ENCODE measurements at regions not wholly inside any gene's neighbourhood (a gene's known extent, or its start where the extent isn't known, plus 50 kb on each side); places are given as distances from the start of the nearest gene placed in this dataset.

DNA sequence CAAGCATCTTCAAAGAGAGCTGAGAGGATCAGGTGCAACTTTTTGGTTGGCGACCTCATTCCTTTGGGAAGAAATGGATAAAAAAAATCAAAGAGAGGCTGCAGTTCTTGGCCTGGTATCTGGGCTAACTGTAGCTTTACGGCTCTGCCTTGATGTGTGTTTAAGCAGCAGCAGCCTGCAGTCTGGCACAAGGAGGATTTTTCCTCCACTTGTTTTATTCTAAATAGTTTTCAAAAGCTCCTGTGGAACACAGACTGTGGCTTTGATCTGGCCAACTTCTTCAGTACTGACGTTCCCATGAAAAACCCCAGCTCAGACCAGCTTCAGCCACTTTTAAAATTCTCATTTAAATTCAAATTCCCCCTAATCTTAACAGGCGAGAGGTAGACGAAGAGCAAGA, 137.3 kb downstream of the HDGFL1 start (continued):
- TF ChIP-seq, protein P1, sequence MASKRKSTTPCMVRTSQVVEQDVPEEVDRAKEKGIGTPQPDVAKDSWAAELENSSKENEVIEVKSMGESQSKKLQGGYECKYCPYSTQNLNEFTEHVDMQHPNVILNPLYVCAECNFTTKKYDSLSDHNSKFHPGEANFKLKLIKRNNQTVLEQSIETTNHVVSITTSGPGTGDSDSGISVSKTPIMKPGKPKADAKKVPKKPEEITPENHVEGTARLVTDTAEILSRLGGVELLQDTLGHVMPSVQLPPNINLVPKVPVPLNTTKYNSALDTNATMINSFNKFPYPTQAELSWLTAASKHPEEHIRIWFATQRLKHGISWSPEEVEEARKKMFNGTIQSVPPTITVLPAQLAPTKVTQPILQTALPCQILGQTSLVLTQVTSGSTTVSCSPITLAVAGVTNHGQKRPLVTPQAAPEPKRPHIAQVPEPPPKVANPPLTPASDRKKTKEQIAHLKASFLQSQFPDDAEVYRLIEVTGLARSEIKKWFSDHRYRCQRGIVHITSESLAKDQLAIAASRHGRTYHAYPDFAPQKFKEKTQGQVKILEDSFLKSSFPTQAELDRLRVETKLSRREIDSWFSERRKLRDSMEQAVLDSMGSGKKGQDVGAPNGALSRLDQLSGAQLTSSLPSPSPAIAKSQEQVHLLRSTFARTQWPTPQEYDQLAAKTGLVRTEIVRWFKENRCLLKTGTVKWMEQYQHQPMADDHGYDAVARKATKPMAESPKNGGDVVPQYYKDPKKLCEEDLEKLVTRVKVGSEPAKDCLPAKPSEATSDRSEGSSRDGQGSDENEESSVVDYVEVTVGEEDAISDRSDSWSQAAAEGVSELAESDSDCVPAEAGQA (IDR thresholded peaks at IDR 0.05; ENCODE audit: low read depth) = no peak
- TF ChIP-seq, protein P1 (CRISPR knock-in tag; IDR thresholded peaks at IDR 0.05; ENCODE audit: borderline replicate concordance) = no peak
- TF ChIP-seq ZNF816 (CRISPR knock-in tag; IDR thresholded peaks at IDR 0.05; ENCODE audit: borderline replicate concordance) = no peak
- no peak for TF ChIP-seq ESRRA (CRISPR knock-in tag; IDR thresholded peaks at IDR 0.05; ENCODE audit: low read depth)

DNA sequence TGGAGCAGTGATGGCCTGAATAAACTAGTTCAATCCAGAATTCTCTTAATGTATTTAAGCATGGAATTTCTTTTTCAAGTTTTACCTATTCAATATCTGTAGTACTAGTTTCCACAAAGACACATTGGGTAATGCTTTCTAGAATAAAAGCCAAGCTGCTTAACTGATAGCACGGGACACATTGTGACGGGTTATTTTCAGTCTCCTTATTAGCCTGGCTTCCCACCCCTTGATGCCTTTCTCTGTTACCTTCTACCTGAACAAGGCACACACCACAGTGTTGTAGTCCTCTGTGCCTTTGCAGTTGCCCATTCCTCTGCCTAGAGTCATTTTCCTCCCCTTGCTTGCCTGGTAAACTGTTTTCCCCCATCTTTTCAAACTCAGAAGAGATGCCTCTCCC, 139.1 kb downstream of the HDGFL1 start:
- 11% methylated on average over 2 of the region's 2 CpGs for WGBS (ENCODE audit: low lambda C conversion rate)
- FAIRE-seq (no peak), DNase-seq (ENCODE audit: low spot score) (no peak), ATAC-seq (no peak)
- H3K4me1 ChIP-seq (ENCODE audit: insufficient read depth, low read length) = no peaks in the 10 kb centered on the region
- no peaks in the 10 kb centered on the region for H4K20me1 ChIP-seq (ENCODE audit: insufficient read depth, low read length)
- H3K4me2 ChIP-seq (ENCODE audit: low read depth, low read length) = no peak overlapping the region
- no peak overlapping the region for H3K4me3 ChIP-seq (replicated peaks in 1 of 3; ENCODE audit: insufficient read depth in 1 of 3, low read depth in 2 of 3, low read length in 3 of 3)
- H3K27ac ChIP-seq (ENCODE audit: extremely low read length, insufficient read depth, low read length) = no peak overlapping the region
- no peak overlapping the region for H3K9ac ChIP-seq (ENCODE audit: insufficient read depth, low read depth, low read length)
- H3K36me3 ChIP-seq (replicated peaks in 1 of 2; ENCODE audit: control insufficient read depth in 1 of 2, insufficient read depth in 2 of 2, low read length in 2 of 2) = no peaks in the 10 kb centered on the region
- POLR2A ChIA-PET = no interaction called here
- peaks cover 59% of the 10 kb centered on the region for H3K9me3 ChIP-seq (ENCODE audit: low read length)
- in situ Hi-C loops (cut with HindIII; ENCODE audit: extremely low pct_ligation_motif_present, low pct_unique_long_range_greater_than_20kb) (no loop called here), intact Hi-C loops (cut with micrococcal nuclease; ENCODE audit: unreplicated experiment) (no loop called here)
- CTCF ChIA-PET (ENCODE audit: low intra/inter-chr PET ratio, low total read pairs) = no interaction called here
- H2AFZ ChIP-seq (ENCODE audit: low read length) = no peak overlapping the region
- H3K79me2 ChIP-seq (ENCODE audit: insufficient read depth, low read length) = no peaks in the 10 kb centered on the region
- no peaks in the 10 kb centered on the region for H3K27me3 ChIP-seq (ENCODE audit: control insufficient read depth in 1 of 2, insufficient read depth in 2 of 2, low read length in 2 of 2)
- BruUV-seq (replicated peaks) = no TSS peak
- TF ChIP-seq HNRNPUL1 (IDR thresholded peaks at IDR 0.05; ENCODE audit: low read depth, low read length) = no peak
- TF ChIP-seq, protein P2, sequence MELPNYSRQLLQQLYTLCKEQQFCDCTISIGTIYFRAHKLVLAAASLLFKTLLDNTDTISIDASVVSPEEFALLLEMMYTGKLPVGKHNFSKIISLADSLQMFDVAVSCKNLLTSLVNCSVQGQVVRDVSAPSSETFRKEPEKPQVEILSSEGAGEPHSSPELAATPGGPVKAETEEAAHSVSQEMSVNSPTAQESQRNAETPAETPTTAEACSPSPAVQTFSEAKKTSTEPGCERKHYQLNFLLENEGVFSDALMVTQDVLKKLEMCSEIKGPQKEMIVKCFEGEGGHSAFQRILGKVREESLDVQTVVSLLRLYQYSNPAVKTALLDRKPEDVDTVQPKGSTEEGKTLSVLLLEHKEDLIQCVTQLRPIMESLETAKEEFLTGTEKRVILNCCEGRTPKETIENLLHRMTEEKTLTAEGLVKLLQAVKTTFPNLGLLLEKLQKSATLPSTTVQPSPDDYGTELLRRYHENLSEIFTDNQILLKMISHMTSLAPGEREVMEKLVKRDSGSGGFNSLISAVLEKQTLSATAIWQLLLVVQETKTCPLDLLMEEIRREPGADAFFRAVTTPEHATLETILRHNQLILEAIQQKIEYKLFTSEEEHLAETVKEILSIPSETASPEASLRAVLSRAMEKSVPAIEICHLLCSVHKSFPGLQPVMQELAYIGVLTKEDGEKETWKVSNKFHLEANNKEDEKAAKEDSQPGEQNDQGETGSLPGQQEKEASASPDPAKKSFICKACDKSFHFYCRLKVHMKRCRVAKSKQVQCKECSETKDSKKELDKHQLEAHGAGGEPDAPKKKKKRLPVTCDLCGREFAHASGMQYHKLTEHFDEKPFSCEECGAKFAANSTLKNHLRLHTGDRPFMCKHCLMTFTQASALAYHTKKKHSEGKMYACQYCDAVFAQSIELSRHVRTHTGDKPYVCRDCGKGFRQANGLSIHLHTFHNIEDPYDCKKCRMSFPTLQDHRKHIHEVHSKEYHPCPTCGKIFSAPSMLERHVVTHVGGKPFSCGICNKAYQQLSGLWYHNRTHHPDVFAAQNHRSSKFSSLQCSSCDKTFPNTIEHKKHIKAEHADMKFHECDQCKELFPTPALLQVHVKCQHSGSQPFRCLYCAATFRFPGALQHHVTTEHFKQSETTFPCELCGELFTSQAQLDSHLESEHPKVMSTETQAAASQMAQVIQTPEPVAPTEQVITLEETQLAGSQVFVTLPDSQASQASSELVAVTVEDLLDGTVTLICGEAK (IDR thresholded peaks at IDR 0.05) = no peak
- TF ChIP-seq, protein P2 (CRISPR knock-in tag; IDR thresholded peaks at IDR 0.05) = no peak
- no peak for TF ChIP-seq ELF4 (CRISPR knock-in tag; IDR thresholded peaks at IDR 0.05; ENCODE audit: borderline replicate concordance)

Data from HepG2 (cell line).